OCI-LY7 (cell line): ENCODE measurements at regions not wholly inside any gene's neighbourhood (a gene's known extent, or its start where the extent isn't known, plus 50 kb on each side); places are given as distances from the start of the nearest gene placed in this dataset.

Source experiments
- CTCF ChIP-seq: fragments of 200-600 bp; sonication (generic); conservative IDR thresholded peaks from 2 replicates; pipeline ENCODE4 v1.5.1; 2014; ENCODE audit warnings: mild to moderate bottlenecking, antibody characterized with exemption, low read length, moderate library complexity, mixed read lengths
- EZH2phosphoT487 ChIP-seq: fragments of 200-600 bp; sonication (generic); IDR thresholded peaks from 2 replicates; pipeline ENCODE4 v1.6.1; 2018; ENCODE audit warnings: low read depth, borderline replicate concordance, mild to moderate bottlenecking, mixed run types, antibody characterized with exemption, low read length, moderate library complexity, mixed read lengths

GRCh38 chr17:70447588-70447987 lies 278.3 kb downstream of the KCNJ2 start:
- TF ChIP-seq CTCF (no peak), EZH2phosphoT487 (no peak)
